Activated CD4-positive, alpha-beta T cell treated with anti-CD3 and anti-CD28 coated beads, Interleukin-2, amount 50 U/mL, for 4 hours (primary cell): ENCODE measurements at regions not wholly inside any gene's neighbourhood (a gene's known extent, or its start where the extent isn't known, plus 50 kb on each side); places are given as distances from the start of the nearest gene placed in this dataset.
"Not testable (repeated sequence)": the region's sequence is repeated elsewhere in the genome, so short reads cannot be mapped to it uniquely, and the experiment has no call there.

Experiments
- DNase-seq, 2 experiments: peaks; one replicate each; pipeline ENCODE4 v3.0.0-alpha.2; 2020

DNA sequence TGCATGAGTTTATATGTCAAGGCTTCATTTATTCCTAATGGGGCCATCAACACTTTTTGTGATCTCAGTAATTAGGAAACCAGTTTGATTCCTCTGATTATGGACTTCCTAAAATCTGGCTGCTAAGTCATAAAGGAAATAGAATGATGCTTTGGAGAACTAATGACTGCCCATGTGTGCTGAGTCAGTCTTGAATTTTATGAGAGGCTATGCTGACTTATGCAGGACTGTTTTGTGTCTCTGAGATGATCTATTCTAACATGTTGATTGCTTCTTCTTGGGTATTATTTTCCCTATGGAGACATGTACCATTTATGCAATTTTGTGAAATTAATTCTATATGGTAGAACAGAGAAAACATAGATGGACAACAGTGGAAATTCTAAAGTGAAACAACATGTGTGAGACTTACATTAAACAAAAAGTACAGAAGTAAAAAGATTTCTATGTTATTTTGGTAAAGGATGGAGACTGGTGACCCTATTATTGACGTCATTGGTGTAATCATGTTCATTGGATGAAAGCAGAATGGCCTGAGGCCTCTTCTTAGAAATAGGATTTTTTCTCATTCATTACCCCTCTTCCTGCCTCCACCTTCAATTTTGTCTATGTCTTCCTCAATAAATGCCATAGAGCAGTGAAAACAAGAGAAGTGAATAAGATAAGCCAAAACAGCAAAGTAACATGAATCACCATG lies 1658.2 kb upstream of the PIK3C3 start:
- no peak for DNase-seq

DNA sequence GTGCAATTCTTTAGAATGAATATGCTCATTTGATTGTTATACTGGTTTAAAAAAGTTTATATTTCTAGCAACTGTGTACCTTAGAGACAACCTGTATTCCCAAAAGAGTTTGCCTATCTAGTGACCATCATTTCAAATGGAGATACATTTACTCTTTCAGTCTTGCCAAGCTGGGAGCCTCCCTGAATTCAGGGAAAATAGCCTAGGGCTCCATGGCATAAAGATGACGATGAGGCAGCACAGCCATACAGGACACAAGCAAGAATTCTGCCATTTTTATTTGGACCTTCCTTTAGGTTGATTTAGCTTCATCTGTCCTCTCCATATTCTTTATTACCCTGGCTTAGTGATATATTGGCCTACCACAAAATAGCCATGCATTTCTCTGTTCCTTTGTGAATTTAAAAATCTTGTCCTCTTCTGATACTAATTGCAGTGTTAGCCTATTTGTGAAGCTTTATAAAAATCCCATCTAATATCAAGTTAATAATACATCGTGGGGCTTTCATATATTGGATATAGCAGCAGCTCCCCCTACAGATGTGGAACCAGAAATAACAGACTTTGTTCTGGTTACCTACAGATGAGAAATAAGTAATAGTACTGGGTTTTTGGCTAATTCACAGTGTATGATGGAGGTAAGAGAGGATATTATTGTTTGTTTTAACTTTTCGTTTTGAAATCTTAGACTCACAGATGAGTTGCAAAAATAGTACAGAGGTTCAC lies 1661.9 kb upstream of the PIK3C3 start:
- DNase-seq: no peak

DNA sequence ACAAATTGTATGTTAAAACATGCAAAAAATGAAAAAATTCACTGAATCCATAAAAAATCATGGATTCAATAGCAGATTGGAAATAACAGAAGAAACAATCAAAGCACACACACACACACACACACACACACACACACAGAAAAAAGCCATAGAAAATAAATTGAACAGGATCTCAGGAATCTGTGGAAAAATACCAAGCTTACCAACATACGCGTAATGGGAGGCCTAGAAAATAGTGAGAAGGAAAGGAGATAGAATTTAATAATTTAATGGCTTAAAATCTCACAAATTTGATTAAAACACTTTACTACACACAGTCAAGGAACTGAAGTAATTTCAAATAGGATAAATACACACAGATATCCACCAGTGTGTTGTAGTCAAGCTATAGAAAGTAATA lies 1671.5 kb upstream of the PIK3C3 start:
- no peak for DNase-seq

DNA sequence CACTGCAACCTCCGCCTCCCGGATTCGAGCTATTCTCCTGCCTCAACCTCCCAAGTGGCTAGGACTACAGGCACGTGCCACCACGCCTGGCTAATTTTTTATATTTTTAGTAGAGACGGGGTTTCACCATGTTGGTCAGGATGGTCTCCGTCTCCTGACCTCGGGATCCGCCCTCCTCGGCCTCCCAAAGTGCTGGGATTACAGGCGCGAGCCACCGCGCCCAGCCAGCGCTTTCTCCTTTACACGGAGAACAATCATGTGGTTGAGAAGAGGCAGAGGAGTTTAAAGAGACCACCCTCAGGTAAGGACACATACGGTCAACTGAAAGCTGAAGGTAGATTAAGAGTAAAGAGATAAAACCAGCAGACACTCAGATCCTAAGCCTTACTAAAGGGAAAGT lies 1673.7 kb upstream of the PIK3C3 start:
- DNase-seq: not testable (repeated sequence)

DNA sequence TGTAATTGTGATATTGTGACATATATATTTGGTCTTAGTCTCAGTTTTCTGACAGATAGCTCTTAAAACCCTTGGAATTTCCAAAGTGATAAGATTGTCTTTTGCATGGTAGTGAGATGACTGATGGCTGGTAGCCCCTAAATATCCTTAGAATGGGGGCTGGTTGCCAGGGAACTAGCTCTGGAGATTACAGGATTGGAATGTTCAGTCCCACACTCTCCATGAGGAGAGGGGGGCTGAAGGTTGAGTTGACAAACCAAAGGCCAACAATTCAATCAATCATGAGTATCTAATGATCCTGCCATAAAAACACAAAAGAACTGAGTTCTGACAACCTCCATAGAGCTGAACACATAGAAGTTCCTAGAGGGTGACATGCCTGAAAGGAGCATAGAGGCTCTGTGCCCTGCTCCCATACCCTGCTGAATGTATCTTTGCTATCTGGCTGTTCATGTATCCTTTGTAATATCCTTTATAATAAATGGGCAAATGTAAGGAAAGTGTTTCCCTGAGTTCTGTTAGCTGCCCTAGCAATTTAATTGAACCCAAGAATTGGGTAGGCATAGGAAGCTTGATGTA lies 1680.3 kb upstream of the PIK3C3 start:
- no peak for DNase-seq

DNA sequence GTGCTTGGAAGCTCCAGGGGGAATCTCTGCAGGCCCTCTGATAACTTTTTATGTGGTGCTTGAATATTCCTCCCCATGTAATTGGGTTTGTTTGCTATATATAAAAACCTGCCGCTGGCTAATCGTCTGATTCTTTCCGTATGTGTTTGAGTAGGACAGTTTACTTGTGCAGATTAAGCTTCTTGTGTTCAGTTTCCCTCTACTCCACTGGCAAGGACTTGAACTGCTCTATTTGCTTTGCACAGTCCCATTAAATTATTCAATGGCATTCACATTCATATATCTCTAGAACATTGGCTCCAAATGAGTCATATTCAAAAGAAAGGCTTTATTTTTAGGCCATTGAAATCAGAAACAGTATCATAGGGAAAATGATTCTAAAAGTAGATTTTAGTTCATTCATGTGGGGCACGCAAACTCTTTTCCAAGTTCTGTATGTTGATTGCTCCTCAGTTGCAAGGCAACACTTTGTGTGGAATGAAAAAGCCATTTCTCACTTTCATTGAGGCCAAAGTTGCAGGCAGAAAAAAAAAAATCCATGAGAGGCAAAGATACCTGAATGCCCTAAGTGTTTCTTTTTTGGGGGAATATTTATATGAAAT lies 1682.3 kb upstream of the PIK3C3 start:
- no peak for DNase-seq

DNA sequence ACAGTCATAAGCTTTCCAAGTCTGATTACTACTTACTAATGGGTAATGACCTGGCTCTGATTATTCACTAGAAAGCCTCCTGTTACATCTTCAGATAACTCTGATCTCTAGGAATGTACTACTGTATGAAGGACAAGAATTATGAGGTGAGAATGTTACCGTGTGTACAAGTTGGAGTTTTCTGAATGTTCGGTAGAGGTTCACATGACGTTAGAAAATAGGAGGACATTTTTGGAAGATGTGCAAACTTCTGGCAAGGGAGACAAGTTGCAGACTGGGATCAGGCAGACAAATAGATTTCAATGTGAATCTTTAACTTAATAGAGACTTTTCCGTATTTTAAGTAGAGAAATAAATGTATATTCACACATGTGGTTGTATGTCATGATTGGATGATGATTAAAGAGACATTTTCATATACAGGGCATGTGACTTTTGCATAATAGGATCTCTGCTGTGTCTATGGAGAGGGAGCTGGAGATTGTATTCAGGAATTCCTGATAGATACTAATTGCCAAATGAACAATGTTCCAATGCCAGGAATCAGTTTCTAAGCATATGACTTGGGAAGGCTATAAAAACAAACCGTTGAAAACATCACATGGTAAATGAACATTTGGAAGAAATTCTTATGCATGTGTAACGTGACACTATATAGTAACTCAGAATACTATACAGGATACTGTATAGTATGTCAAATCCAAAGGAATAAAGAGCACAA lies 1695.8 kb upstream of the PIK3C3 start:
- no peak for DNase-seq

DNA sequence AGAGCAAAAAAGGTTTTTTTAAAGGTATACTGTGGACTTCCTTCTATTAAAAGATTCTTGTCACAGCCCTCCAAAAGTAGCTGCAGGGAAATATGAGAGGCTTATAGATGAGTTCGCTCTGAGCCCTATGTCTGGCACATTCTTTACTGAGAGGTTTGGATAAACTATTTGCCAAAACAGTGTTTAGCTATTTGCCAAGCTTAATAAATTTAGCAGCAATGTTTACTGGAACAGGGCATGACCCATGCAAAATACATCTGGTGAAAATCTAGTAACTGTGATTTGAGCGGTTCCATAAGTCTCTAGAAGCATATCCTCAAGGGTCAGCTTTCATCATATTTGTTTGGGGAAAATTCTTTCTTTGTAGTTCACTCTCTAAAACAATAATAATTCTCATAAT lies 1696.7 kb upstream of the PIK3C3 start:
- no peak for DNase-seq

DNA sequence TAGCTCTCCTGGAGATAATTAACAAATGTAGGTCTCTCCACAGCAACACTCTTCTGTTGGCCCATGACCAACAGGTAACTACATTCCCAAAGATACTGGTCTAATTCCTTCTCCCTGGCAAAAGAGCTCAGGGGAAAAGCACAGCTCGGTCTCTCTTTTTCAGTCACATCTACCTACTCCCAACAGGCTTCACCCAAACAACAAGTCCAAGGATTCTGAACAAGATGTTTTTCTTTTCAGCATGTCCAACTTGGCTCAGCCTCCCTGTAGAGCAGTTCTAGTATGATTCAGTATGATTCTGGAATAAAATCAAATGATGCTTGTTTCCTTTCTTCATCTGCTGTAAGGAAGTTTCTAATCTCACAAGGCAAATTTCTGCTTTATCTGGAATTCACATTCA lies 1704.8 kb upstream of the PIK3C3 start:
- no peak for DNase-seq

DNA sequence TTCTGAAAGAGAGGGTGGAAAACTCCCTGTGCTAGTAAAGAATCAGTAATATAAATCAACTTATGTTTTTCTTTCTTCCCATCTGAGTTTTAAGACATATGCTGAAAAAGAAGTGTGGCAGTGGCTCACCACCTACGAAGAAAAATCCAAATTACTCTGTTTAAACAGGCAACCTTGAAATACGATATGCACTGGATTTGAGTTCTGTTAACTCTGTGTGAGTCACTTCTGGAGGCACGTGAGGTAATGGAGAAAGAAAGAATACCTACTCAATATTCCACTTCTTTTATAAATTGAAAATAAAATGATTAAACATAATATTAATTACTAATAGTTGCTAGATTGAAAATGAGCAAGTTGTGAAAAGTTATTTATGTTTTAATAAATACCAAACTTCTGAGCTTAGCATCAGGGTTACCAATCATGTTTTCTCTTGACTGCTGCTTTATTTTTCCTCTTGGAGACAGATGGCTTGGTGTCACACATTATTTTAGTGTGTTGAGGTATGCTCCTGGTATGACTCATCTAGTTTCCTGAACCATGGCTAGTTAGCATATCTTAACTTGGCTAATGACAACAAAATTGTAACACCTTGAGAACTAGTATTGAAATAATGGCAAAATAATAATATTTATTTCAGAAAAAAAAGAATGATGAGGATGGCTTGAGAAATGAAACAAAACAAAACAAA lies 1705.5 kb upstream of the PIK3C3 start:
- DNase-seq: no peak

DNA sequence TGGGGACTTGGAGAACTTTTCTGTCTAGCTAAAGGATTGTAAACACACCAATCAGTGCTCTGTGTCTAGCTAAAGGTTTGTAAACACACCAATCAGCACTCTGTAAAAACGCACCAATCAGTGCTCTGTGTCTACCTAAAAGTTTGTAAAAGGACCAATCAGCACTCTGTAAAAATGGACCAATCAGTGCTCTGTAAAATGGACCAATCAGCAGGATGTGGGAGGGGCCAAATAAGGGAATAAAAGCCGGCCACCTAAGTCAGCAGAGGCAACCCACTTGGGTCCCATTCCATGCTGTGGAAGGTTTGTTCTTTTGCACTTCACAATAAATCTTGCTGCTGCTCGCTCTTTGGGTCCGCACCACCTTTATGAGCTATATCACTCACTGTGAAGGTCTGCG lies 1709.4 kb upstream of the PIK3C3 start:
- DNase-seq: not testable (repeated sequence)

DNA sequence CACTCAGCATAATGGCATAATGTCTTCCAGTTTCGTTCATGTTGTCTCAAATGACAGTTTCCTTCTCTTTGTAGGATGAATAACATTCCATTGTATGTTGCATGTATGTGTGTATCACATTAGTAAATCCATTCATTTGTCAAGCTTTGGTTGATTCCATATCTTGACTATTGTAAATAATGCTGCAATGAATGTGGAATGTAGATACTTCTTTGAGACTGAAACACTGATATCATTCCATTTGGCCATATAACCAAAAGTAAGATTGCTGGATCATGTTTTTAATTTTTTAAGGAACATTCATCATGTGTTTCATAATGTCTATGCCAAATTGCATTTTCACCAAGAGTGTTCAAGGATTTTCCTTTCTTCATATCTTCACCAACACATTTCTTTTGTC lies 1711.4 kb upstream of the PIK3C3 start:
- DNase-seq: no peak

DNA sequence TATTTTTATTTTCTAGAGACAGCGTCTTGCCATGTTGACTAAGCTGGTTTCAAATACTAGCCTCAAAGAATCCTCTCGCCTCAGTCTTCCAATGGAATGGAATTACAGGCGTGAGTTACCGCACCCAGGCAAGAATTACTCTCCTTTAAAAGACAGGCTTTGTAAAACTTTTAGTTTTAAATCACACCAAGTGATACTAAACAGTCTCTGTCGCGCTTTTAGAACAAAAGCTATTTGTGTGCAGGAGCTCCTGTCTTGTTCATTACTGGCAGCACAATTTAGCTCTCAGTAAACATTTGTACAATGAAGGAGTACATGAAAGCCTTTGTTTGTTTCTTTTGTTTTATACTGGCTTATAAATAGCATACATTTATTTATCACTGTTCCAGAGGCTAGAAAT lies 1719.2 kb upstream of the PIK3C3 start:
- DNase-seq: no peak

DNA sequence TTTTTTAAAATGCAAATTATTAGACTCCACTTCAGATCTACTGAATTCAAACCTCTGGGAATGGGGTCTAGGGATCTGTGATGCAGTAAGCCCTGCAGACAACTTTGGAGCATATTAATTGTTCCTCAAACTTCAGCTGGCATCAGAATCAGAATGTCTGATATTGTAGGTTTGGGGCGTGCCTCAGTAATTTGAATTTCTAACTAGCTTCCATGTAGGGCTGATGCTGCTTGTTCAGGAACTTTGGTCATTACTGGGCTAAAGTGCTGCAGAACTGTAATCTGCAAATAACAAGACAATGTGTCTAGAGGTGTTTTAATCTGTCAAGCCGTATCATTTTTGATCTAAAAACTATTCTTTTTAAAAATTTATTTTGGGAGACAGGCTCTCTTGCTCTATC lies 1719.7 kb upstream of the PIK3C3 start:
- no peak for DNase-seq

DNA sequence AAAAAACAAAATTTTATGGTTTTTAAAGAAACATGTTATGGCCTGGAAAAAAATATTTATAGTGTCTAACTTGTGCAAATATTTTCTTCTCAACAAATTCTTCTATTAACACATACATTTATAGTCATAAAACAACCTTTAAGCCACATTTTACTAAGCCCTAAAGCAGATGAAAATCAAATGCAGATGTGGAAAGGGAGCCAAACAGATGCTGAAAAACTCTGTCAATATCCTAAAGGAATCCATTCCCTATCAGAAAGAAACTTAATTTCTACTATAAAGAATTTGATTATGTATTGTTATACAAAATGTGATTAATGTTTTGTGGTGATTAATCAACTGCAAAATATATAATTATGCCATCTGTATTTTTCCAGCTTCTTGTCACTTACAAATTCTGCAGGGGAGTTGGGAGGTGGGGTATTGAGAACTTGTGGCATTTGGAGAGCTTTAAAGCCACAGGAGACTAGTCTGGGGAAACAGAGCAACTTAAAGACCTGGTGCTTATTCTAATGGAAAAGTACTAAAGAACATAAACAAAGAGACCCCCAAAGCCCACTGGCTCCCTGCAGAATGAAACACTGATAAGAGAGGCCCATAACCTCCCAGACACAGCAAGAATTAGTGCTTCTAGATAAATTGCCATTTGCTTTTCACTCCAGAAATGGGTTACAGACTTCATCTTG lies 1721.0 kb upstream of the PIK3C3 start:
- no peak for DNase-seq

DNA sequence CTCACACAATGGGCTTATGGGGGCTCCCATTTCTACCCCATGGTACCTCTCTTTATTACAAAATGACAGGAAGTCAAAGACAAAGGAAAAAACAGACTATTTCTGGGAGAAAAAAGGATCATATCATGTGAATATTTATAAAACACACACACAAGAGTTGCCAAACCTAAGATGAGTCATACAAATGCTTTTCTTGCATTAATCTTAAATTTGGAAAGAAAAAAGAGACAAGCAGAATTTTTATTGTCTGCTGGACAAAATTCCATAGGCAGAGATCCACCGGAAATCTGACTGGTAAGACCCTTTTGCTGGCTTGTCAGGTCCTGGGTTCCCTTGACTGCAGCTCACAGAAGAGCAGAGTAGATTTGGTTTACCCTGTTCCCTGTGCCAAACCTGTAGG lies 1732.3 kb upstream of the PIK3C3 start:
- DNase-seq: no peak

DNA sequence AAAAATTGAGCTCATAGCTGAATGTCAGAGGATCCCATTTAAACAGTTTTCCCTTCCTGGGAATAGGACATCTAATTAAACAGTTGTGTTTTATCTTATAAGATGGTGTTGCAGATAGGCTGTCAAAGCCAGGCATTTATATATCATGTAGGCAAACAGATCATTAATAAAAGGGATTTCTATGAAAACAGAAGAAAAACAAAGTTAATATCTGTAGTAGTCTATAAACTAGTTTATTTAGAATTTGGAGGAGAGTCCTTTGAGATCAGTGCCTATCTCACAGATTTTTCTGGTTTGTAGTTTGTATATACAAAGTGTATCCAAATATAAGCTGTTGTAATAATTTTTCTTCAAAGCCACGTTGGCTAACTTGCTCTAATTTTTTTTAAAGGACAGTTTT lies 1738.2 kb upstream of the PIK3C3 start:
- DNase-seq: no peak

DNA sequence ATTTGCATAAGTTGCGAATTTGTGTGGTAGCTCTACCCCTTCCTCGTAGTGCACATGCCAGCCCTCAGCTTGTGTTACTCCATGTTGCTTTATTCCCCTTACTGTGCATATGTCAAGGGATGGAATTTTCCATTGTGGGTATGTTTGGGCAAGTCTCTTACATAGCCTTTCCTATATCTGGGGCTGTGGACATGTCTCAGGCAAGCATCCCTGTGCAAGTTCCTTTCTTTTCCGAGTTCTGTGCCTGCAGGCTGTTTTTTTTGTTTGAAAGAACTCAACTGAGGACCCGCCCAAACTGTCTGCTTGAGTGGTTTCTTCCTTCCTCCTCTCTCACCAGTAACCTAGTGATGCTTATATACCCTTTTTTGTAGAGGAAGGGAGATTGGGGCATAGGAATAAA lies 1739.1 kb upstream of the PIK3C3 start:
- DNase-seq: no peak

DNA sequence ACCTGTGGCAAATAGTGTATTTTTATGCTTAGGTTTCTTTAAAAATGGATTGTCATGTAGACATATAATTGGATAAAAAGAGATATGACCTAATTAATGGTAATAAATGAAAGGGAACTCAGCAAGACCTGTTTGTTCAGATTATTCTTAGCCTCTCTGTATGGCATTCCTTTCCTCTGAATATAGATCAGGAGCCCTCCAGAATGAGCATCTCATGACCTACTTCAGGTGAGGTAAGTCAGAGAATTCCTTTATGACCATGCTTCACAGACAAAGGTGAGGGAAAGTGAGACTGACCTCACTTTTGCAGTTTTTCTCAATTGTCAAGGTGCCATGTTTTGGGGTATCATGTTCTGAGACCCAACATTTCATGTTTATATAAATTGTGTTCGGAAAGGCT lies 1744.3 kb upstream of the PIK3C3 start:
- no peak for DNase-seq

DNA sequence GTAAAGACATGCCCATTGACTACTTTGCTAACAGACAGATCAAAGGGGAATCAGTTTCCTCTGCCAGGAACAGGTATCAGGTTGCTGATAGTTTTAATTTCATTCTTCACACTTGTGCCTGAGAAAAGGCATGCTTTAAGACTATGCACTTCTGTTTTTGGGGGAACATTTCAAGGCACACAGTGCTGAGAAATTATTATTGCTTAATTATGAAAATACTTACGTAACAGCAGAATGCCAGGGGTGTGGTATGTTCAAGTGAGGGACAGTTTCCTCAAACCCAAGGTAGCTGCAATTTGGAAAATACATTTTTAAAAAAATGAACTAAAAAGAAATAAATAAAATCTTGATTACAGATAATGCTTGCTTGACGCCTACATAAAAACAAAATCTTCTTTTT lies 1746.1 kb upstream of the PIK3C3 start:
- no peak for DNase-seq

DNA sequence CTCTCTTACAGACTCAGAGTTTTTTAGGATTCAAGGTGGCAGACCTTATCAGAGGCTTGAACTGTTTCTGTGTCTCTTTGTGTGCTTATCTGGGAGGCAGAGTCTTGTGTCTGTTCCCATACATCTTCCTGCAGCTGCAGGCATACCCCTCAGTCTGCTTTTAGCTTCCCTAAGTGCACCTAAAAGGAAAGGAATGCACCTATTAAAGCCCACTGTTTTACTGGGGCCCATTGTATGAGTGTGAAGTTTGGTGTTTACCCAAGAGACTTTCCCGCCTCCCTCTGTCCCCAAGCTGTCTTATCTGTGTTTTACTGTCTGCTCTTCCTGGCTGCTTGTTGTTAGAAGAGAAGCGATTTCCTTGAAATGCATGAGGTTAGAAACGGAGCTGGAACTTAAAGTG lies 1757.3 kb upstream of the PIK3C3 start:
- DNase-seq: no peak

DNA sequence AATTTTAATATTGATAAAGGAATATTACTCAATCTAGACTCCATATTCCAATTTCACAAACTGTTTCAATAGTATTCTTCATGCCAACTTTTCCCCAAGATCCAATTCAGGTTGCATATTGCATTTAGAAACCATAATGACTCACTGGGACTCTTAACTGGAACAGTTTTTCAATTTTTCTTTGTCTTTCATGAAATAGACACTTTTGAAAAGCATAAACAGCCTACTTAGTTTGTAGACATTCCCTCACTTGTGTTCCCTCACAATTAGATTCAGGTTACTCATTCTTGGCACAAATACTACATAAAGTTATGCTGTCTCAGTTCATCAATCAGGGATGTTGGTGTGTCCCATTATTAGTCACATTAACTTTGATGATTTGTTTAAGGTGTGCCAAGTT lies 1768.4 kb upstream of the PIK3C3 start:
- no peak for DNase-seq
